ENCODE measurements at regions not wholly inside any gene's neighbourhood (a gene's known extent, or its start where the extent isn't known, plus 50 kb on each side); places are given as distances from the start of the nearest gene placed in this dataset.

GRCh38 chr2:228239907-228240561 is 58.5 kb upstream of the SPHKAP start:
- in situ Hi-C loops (cut with MboI; ENCODE audit: low pct_unique_long_range_greater_than_20kb, low sequenced_read_pairs): no loop called here
- no peak for DNase-seq

DNA sequence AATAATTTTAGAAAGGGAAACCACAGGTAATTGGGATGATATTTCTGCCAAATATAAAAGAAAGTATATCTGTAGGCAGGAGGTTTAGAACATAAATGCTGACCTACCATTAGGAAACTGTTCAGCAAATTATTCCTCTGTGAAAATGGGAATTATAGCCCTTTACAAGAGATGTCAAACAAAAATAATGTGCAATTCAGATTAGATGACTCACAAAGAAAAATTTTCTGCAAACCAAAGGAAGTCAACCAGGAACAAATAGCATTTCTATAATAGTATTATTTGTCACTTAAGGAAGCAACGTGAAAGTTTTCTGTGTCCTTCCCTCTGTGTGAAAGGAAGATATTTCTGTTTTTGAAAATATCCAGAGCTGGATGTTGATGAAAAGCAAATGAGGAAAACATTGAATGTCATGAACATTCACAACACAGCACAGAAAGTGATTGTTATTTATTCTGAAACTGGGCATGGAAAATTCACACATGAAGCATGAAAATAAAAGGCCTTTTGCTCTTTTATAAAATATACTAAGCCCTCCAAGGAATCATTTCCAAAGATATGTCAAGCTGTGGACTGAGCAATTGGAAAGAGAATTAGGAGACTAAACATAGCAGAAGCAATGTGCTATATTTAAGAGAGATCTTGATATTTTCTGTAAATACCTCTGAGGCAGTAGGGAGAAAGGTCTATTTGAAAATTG is 57.9 kb upstream of the SPHKAP start:
- in situ Hi-C loops (cut with MboI; ENCODE audit: low pct_unique_long_range_greater_than_20kb, low sequenced_read_pairs): no loop called here

More for the DNA sequence above, 57.9 kb upstream of the SPHKAP start:
- DNase-seq: no peak
